ENCODE measurements at regions not wholly inside any gene's neighbourhood (a gene's known extent, or its start where the extent isn't known, plus 50 kb on each side); places are given as distances from the start of the nearest gene placed in this dataset.
"Not testable (repeated sequence)": the region's sequence is repeated elsewhere in the genome, so short reads cannot be mapped to it uniquely, and the experiment has no call there.

DNA sequence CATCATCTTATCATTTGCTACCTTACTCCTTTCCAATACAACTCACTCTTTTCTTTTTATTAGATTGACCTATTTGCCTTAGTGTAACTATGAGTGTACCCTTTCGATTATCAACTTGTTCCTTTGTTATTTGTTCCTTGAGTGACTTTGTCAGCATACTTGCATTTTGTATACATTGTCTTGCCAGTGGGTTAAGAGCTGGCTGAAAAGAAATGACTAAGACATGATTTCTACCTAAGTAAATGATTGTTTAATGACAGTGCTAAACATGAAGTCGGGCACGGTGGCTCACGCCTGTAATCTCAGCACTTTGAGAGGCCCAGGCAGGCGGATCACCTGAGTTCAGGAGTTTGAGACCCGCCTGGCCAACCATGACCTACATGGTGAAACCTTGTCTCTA, 1042.3 kb downstream of the TBL1XR1 start:
- no peak for DNase-seq

DNA sequence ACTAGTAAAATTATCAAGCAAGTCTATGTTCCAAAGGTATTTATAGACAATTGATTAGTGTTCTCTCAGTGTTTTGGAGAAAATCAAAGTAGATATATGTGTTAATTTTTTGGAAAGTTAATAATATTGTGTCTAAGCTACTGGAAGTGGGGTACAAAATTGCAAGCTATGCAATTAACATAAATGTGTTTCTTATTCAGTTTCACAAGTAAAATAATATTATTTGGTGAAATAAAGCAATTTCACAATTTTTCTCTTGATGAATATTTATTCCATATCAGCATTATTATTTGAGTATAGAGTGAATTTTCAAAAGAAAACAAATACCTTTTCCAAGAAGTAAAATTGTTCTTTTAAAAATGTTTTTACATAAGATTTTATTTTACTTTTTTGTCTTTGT, 1047.7 kb downstream of the TBL1XR1 start:
- no peak for DNase-seq

DNA sequence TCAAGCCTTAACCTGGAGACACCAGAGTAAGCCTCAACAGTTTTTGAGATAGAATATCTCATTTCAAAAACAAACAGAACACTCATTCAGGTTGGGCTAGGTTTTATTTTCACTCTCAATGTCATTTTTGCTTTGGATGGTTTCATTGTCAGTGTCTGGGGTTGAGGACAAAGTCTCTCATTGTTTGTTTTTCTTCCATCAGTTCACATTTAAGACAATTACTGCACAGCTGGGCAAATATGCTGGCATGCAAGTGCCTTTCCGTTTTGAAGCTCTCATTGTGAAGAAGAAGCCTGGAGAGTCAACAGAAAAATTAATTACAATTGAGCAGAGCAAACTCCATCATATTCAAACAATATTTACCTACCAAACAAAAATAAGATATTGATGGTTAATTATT, 1050.0 kb downstream of the TBL1XR1 start:
- no peak for DNase-seq

DNA sequence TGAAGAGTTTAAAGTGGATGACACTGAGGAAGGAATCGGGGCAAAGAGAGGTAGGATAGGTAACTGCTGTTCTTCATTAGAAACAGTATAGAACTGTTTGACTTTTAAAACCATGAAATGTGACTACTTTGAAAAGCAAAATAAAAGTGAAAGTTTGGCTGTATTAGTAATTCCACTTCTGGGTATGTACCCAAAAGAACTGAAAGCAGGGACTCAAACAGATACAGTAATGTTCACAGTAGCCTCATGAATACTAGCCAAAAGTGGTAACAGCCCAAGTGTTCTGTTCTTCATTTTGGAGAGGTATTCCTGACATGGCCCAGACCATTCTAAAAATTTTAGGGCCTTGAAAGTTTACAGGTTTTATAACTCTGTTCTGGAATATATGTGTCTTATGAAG, 1055.4 kb downstream of the TBL1XR1 start:
- no peak for DNase-seq

DNA sequence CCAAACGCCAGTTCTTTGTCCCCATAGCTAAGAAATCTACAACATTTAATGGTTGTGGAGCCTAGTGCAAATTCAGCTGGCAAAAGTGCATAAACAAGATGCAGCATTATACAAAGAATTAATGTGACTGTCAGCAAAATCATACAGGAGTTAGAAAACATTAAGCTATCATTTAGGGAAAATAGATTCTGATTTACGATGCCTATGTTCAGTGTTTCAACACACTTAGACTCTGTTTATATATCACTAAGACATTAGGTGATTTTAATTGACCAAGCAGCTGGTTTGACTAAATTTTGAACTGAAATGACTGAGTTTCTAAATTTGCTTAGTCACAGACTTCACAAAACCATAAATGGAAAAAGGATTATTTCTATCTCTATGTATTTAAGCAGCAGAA, 1076.8 kb downstream of the TBL1XR1 start:
- DNase-seq = no peak

DNA sequence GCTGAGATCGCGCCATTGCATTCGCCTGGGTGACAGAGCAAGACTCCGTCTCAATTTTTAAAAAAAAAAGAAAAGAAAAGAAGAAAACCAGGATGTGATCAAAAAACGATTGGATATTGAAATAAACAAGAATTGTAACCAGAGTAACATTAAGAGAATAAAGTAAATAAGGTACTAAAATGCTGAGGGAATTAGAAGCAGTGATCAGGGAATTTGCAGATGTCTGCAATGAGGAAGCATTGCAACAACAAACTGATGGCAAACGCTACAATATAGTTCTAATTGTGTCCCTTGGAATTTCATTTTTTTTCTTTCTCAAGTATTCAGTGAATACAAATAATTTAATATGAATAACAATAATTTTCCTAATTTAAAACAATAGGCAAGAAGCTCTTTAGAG, 1077.5 kb downstream of the TBL1XR1 start:
- DNase-seq = no peak

DNA sequence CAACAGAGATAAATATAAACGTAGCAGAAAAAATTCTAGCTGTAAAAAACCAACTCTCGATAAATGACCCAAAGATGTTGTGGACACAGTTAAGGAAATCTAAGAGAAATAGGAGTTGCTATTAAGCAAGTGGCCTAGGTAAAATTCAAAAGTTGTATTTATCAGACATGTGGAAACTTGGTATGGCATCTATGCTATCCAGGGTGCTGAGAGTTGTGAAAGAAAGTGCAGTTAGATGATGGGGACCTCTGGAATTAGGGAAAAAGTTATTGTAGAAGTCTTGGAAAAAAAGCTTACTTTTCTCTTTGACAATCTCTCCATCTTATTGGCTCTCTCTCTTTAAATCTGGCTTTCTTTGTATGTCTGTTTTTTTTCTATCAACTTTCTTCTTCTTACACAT, 1090.9 kb downstream of the TBL1XR1 start:
- DNase-seq = no peak

DNA sequence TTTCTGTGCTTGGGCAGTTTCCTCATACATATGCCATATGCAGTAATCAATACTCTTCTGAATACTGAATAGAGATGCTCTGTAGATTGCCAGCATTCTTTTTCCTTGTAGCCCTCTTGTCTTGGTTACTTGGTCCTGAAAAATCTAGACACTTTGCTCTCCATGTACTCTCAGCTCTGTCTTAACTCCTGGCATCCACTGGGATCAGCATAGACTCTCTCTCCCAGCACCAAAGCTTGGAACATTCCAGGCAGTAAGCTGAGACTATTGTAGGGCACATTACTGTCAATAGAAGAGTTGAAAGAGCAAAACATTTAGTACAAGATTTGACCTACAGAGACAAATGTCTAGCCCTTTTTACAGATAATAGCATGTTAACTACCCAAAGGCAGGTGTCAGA, 1100.3 kb downstream of the TBL1XR1 start:
- DNase-seq = no peak

DNA sequence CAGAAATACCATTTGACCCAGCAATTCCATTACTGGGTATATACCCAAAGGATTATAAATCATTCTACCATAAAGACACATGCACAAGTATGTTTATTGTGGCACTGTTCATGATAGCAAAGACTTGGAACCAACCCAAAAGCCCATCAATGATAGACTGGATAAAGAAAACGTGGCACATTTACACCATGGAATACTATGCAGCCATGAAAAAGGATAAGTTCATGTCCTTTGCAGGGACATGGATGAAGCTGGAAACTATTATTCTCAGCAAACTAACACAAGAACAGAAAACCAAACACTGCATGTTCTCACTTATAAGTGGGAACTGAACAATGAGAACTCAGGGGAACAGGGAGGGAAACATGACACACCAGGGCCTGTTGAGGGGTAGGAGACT, 1103.4 kb downstream of the TBL1XR1 start:
- not testable (repeated sequence) for DNase-seq

DNA sequence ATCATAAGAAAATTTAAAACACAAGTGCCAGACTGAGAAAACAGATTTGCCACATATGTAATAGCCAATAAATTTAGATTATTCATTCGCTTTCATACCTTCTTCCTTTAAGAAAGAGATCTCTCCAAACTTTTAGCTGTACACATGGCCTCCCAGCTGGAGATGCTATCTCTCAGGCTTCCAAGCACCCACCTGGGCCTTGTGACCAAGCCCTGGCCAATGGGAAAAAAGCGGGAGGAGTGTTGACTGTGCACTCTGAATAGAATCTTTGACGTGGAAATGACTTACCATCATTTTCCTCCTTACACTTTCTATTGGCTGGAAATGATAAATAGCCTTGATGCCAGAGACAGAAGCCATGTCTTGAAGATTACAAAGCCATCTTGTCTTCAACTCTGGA, 1106.6 kb downstream of the TBL1XR1 start:
- no peak for DNase-seq

DNA sequence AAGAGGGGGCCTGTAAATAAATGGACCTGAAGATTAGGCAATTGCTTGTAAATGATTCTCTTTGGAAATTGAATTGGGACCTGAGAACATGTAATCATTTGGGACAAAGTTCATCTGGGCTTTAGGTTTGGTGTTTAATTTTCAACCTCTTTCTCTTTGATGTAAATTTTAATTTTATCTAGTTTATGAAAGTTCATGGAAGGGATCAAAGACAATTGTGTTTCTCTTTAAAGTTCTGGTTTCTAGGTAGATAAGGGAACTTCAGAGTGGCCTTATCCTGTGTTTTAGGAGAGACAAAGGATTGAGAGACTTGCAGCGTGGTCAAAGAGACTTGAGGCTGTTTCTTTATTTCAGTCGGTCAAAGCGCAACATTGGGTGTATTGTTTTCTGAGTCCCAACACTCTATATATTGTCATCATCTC, 1108.3 kb downstream of the TBL1XR1 start:
- DNase-seq = no peak

DNA sequence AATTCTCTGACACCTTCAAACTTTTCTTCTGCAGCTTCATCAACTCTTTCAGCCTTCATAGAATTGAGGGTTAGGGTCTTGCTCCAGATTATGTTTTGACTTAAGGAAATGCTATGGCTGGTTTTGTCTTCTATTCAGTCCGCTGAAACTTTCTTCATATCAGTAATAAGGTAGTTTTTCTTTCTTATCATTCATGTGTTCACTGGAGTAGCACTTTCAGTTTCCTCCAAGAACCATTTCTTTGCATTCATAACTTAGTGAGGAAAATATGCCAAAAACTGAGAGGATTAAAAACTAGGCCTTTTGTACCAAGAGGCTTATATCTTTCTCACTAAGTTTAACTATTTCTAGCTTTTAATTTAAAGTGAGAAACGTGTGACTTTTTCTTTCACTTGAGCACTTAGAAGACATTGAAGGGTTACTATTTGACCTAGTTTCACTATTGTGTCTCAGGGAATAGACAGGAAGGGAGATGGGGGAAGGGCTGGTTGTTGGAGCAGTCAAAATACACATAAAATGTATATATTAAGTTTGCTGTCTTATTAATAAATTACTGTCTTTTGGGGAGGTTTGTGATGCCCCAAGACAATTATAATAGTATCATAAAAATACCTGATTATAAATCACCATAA, 1110.1 kb downstream of the TBL1XR1 start:
- DNase-seq = no peak

DNA sequence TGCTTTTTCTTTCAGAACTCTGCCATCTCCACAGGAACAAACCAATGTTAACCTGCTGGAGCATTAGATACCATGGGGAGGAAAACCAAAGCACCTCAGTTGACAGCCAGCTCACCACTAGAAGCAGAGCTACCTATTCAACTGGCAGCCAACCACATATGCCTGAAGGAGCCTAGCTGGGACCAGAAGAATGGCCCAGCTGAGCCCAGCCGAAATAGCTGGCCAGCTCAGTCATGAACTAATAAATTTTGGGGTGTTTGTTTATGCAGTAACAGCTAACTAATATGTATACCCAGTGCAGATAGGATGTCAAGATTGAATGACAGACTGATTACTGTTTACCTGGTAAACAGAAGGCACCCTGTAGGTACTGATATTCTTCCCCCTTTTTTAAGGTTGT, 1117.5 kb downstream of the TBL1XR1 start:
- no peak for DNase-seq

DNA sequence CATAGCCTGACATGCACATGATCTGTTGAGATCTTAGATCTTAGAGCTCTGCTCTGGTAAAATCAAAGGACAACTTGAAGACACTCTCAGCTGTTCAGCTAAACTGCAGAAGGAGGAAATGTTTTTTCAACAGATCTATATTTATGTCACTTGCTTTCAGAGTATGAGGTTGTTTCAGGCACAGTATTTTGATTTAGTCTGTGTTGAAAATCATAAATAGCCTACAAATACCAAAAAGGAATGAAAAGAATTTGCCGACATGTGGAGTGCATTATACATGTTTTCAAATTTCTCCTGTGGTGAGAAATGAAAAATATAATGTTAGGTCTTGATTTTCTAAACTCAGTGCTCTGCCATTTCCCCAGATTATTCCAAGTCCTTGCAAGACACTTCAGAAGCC, 1118.4 kb downstream of the TBL1XR1 start:
- DNase-seq = no peak

DNA sequence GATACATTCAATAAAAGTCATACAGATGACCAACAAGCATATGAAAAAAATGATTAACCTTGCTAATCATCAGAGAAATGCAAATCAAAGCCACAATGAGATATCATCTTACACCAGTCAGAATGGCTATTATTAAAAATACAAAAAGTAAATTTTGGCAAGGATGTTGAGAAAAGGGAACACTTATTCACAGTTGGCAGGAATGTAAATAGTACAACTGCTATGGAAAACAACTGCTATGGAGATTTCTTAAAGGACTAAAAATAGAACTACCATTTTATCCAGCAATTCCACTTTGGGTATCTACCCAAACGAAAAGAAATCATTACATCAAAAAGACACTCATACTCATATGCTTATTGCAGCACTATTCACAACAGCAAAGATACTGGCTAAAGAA, 1121.8 kb downstream of the TBL1XR1 start:
- DNase-seq = no peak

DNA sequence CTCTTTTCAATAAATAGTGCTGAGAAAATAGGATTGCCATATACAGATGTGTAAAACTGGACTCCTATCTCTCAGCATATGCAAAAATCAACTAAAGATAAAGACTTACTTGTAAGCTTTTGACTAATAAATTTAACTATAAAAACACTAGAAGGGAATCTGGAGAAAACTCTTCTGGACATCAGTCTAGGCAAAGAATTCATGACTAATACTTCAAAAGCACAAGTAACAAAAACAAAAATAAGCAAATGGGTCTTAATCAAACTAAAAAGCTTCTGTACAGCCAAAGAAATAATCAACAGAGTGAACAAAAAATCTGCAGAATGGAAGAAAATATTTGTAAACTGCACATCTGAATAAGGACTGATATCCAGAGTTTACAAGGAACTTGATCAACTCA, 1122.2 kb downstream of the TBL1XR1 start:
- no peak for DNase-seq

DNA sequence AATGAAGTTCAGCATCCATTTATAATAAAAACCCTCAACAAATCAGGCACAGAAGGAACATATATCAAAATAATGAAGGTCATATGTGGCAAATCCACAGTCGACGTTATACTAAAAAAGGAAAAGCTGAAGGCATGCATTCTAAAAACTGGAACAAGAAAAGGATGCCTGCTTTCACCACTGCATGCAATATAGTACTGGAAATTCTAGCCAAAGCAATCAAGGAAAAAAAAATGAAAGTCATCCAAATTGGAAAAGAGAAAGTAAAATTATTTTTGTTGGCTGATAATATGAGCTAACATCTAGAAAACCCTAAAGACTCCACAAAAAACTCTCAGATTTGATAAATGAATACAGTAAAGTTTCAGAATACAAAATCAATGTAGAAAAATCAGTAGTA, 1123.2 kb downstream of the TBL1XR1 start:
- no peak for DNase-seq

DNA sequence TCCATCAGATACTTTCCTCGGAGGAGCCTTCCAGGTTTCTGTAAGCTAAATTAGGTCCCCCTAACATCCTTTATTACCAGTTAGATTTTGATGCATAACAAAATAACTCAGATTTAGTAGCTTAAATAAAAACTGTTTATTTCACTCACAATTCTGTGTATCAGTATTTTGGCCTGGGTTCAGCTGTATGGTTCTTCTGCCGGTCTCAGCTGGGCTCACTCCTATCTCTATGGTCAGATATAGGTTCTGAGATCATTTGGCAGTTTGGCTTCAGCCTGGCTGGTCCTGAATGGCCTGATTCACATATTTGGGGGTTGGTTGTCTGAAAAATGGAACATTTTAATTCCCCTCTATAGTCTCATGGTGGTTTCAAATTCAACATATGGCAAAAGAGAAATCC, 1125.3 kb downstream of the TBL1XR1 start:
- DNase-seq = no peak

DNA sequence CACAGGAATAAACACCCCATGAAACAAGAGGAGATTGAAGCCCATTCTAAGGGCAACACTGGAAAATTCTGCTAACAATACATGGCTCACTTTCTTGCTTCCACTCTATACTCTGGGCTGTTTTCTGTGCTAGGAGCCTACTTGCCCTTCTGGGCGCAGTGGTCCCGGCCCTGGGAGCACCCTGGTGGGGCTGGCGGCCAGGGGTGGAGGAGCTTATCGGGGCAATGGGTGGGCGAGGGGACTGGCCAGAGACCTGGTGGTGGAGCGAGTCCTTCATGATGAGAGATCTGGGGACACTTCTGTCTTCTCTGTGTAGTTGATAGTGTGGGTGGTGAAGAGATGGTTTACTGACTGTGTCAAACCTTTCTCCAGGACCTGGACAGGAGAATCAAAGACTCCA, 1128.5 kb downstream of the TBL1XR1 start:
- DNase-seq = no peak

DNA sequence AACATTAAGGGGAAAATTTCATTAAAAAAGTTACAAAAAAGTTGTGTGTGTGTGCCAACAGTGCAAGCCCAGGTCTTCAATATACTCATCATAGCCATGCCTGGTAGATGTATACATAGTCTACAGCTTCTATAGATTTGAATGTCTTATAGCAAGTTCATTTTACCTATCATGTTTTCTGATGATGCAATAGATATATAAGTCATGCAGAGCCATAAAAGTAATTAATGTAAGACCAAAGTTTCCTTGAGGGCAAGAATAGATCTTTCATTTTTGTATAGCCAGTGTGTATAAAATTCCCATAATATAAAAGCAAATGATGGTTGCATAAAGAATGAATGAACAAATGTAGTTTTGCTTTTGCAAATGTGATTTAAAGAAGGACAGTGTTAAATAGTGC, 1138.4 kb downstream of the TBL1XR1 start:
- DNase-seq = no peak

DNA sequence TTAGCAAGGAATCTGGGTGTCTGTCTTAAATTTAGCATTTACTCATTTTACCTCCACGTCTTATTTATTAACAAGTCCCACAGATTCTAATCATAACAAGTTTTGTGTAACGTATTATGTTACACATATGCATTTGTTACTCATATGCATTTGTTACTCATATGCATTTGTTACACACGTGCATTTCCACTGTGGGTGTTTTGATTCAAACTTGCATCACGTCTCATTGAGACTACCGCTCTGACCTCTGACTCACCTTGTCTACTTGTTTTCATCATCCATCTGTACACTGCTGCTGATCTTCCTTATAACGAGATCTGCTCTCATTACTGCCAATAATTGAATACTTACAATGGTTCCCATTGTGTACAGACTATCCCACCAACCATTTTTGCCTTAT, 1141.4 kb downstream of the TBL1XR1 start:
- DNase-seq = no peak

DNA sequence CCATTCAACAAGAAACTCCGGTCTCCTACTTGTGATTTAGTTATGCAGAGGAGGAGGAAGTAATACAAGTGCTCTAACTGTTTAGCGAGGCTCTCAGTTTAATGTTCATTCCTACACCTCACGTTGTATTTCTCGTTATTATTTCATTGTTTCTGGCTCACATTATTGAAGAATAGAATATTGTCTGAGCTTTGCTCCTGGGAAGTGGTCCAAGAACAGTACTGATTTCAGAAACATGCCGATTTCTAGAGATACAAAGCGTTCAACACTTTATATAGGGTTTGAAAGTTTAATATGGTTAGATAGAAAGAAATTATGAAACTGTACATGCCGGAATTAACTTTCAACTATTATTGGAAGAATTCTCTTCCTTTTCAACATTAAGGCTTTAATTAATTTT, 1145.5 kb downstream of the TBL1XR1 start:
- DNase-seq = no peak

DNA sequence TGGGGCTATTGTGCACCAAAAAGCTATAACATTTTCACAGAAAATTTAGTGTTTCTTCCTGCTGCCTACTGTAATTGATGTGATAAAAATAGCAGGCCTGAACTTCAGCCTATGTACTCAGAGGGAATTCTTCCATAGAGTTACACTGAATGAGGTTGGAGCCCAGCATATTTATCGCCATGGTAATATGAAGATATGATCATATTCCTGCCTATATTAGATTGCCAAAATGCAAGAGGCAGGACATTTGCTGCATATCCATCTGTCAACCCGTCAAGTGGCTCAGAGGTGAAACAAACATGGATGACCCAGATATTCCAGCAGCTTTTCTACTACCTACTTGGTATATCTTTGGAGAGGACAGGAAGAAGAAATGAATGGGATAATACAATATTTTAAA, 1150.6 kb downstream of the TBL1XR1 start:
- no peak for DNase-seq

DNA sequence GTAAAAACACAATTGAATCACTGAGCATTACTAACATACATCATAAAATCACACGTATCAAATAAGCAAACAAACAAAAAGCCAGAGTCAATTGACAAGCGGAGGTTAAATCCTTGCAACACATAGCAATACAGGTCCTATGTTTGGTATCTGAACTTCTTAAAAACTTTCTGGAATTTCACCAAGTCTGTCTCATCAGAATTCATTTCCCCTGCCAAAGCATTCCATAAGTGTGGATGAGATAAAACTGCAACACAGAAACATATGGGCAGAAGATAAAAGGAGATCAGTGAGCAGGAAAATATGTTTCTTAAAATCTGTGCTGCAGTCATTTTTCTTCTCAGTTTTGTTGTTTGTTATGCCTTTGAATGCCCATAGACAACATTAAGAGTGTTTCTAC, 1155.5 kb downstream of the TBL1XR1 start:
- DNase-seq = no peak

DNA sequence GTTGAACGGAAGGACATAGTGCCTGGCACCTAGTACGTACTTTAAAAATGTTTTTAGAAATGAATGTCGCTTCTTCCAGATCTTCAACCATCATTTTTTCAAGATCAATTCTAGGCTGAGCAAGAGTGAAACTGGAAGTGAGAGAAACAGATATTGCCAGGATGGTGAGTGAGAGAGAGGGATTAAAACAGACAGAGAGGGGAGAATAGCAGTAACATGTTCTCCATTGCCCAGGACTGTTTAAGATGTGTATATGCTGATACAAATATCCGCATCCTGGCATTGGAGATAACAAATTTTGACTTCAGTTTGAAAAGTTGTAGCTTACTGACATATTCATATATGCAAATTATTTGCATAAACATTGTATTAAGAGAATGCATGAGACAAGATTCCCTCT, 1156.1 kb downstream of the TBL1XR1 start:
- DNase-seq = no peak

DNA sequence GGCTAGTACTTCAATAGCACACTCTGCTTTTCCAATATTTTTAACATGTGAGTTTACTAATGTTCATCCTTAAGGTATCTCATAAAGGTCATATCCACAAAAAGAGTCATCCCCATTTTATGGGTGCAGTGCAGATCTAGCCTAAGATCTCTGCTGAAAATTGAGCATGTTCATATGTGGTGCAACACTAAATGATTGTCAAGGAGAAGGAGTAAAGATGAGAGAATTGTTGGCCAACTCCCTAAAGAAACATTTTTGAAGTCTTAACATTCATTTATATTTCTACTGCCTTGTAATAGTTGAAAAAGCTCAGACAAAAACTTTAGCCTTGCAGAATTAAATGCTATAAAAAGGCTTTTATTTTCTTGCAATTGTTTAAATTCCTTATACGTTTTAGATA, 1159.6 kb downstream of the TBL1XR1 start:
- no peak for DNase-seq
